IMR-90 (cell line): ENCODE measurements at regions not wholly inside any gene's neighbourhood (a gene's known extent, or its start where the extent isn't known, plus 50 kb on each side); places are given as distances from the start of the nearest gene placed in this dataset.

Source experiments
- ATAC-seq: fragments of 200-7000 bp; cut with Tn5 transposase; 2 replicates; pipeline ENCODE4 v1.9.1; 2020; ENCODE audit warnings: low read depth, mild to moderate bottlenecking, moderate library complexity
- BruUV-seq: library from RNA; stranded (reverse); fragments of 400-500 nt; replicated peaks from 2 replicates; lab custom pipeline; 2021; lab: Mats Ljungman, UMichigan
- CTCF ChIA-PET: fragments of 300-600 bp; formaldehyde crosslinking; extraction: SDS; loops from one replicate; lab custom pipeline; 2021; ENCODE audit warnings: antibody characterized with exemption; lab: Yijun Ruan, JAX
- POLR2A ChIA-PET: fragments of 300-600 bp; sonication (Branson Sonifier 250); formaldehyde crosslinking; loops from one replicate; lab custom pipeline; 2022; ENCODE audit warnings: antibody characterized with exemption; ENCODE audit not compliant: unreplicated experiment; lab: Charles Lee
- DNase-seq: peaks from one replicate; pipeline ENCODE4 v3.0.0; 2013
- H2AFZ ChIP-seq: replicated peaks from 2 replicates; pipeline ENCODE3; 2013; ENCODE audit warnings: low read length, mild to moderate bottlenecking; ENCODE audit not compliant: poor library complexity
- H2AK5ac ChIP-seq: 2 replicates; pipeline ENCODE4 v1.6.1; 2013; ENCODE audit warnings: low read depth, low read length, inconsistent platforms
- H2AK9ac ChIP-seq: replicated peaks from 2 replicates; pipeline ENCODE3; 2013; ENCODE audit warnings: mild to moderate bottlenecking, low read depth, low read length, moderate library complexity; ENCODE audit not compliant: poor library complexity
- H2BK120ac ChIP-seq: 2 replicates; pipeline ENCODE4 v1.6.1; 2013; ENCODE audit warnings: low read depth, low read length, inconsistent platforms
- H2BK15ac ChIP-seq: 3 replicates; pipeline ENCODE4 v1.6.1; 2013; ENCODE audit warnings: low read depth, low read length, inconsistent platforms
- H2BK20ac ChIP-seq: 2 replicates; pipeline ENCODE4 v1.6.1; 2013; ENCODE audit warnings: low read depth, mild to moderate bottlenecking, inconsistent platforms, low read length, moderate library complexity
- H2BK5ac ChIP-seq: 2 replicates; pipeline ENCODE4 v1.6.1; 2013; ENCODE audit warnings: mild to moderate bottlenecking, low read depth, low read length, inconsistent platforms; ENCODE audit not compliant: poor library complexity, severe bottlenecking
- H3K14ac ChIP-seq: replicated peaks from 2 replicates; pipeline ENCODE4 v1.6.1; 2013; ENCODE audit warnings: low read depth, low read length, inconsistent platforms
- H3K18ac ChIP-seq: 2 replicates; pipeline ENCODE4 v1.6.1; 2013; ENCODE audit warnings: low read depth, low read length, control low read depth
- H3K23ac ChIP-seq: 2 replicates; pipeline ENCODE4 v1.6.1; 2013; ENCODE audit warnings: low read depth, low read length, inconsistent platforms
- H3K27ac ChIP-seq: 2 replicates; pipeline ENCODE4 v1.5.1; 2013; ENCODE audit warnings: mild to moderate bottlenecking, control low read depth, low read length; ENCODE audit not compliant: insufficient read depth
- H3K27me3 ChIP-seq: 2 replicates; pipeline ENCODE4 v1.6.1; 2013; ENCODE audit warnings: low read length; ENCODE audit not compliant: control insufficient read depth, insufficient read depth
- H3K36me3 ChIP-seq: 2 replicates; pipeline ENCODE4 v1.6.1; 2013; ENCODE audit warnings: low read length, mixed read lengths; ENCODE audit not compliant: control insufficient read depth, insufficient read depth
- H3K4ac ChIP-seq: 2 replicates; pipeline ENCODE4 v1.6.1; 2013; ENCODE audit warnings: low read depth, low read length, inconsistent platforms
- H3K4me1 ChIP-seq: 2 replicates; pipeline ENCODE4 v1.6.1; 2013; ENCODE audit warnings: low read length, mixed read lengths; ENCODE audit not compliant: control insufficient read depth, insufficient read depth
- H3K4me2 ChIP-seq: 2 replicates; pipeline ENCODE4 v1.6.1; 2013; ENCODE audit warnings: low read depth, mild to moderate bottlenecking, control low read depth, low read length, moderate library complexity
- H3K4me3 ChIP-seq: 2 replicates; pipeline ENCODE4 v1.5.1; 2013; ENCODE audit warnings: low read depth, mild to moderate bottlenecking, control low read depth, low read length, moderate library complexity; ENCODE audit not compliant: insufficient read depth
- H3K56ac ChIP-seq: 2 replicates; pipeline ENCODE4 v1.6.1; 2013; ENCODE audit warnings: low read length, inconsistent platforms; ENCODE audit not compliant: insufficient read depth; ENCODE audit errors: extremely low read depth
- H3K79me1 ChIP-seq, 2 experiments: 2 replicates each; pipeline ENCODE4 v1.6.1; 2013; ENCODE audit warnings: low read length in 2 of 2, inconsistent platforms in 1 of 2, low read depth in 1 of 2
- H3K9ac ChIP-seq: 2 replicates; pipeline ENCODE4 v1.6.1; 2013; ENCODE audit warnings: low read depth, low read length, control low read depth
- H3K9me1 ChIP-seq: 2 replicates; pipeline ENCODE4 v1.6.1; 2013; ENCODE audit warnings: low read length, inconsistent platforms; ENCODE audit not compliant: insufficient read depth
- H3K9me3 ChIP-seq: 2 replicates; pipeline ENCODE4 v1.6.1; 2013; ENCODE audit warnings: low read length; ENCODE audit not compliant: control insufficient read depth, insufficient read depth
- H4K20me1 ChIP-seq: 2 replicates; pipeline ENCODE4 v1.6.1; 2013; ENCODE audit warnings: low read length, inconsistent platforms; ENCODE audit not compliant: insufficient read depth
- H4K5ac ChIP-seq: 2 replicates; pipeline ENCODE4 v1.6.1; 2013; ENCODE audit warnings: mild to moderate bottlenecking, low read depth, low read length, control low read depth
- H4K8ac ChIP-seq, 2 experiments: 2 replicates each; pipeline ENCODE4 v1.6.1; 2013; ENCODE audit warnings: low read depth in 2 of 2, low read length in 2 of 2, control low read depth in 1 of 2, inconsistent platforms in 1 of 2
- H4K91ac ChIP-seq: 2 replicates; pipeline ENCODE4 v1.6.1; 2013; ENCODE audit warnings: low read depth, low read length, inconsistent platforms; ENCODE audit not compliant: insufficient read depth
- CEBPB ChIP-seq: IDR thresholded peaks from 2 replicates; pipeline ENCODE4 v1.6.1; 2012; ENCODE audit warnings: low read depth, low read length, improper control_type of control experiment
- POLR2A ChIP-seq: IDR thresholded peaks from 2 replicates; pipeline ENCODE4 v1.6.1; 2012; ENCODE audit warnings: mild to moderate bottlenecking, low read depth, low read length
- RCOR1 ChIP-seq: IDR thresholded peaks from 2 replicates; pipeline ENCODE4 v1.6.1; 2012; ENCODE audit warnings: mild to moderate bottlenecking, low read length, improper control_type of control experiment; ENCODE audit not compliant: insufficient replicate concordance
- SMC3 ChIP-seq: fragments of 150-350 bp; IDR thresholded peaks from 2 replicates; pipeline ENCODE4 v1.6.1; 2016; ENCODE audit warnings: low read depth, mild to moderate bottlenecking, antibody characterized with exemption, low read length, moderate library complexity
- WGBS, 2 experiments: methylation state at CpG; one replicate each; pipeline versions ENCODE4 v1.1.5 to v1.1.7; 2013; ENCODE audit warnings: missing lambda C conversion rate in 2 of 2; ENCODE audit not compliant: insufficient read length in 1 of 2; ENCODE audit errors: extremely low coverage in 2 of 2; 5-methylcytosine and 5-hydroxymethylcytosine counted together
- dilution Hi-C: fragments of 300-500 bp; cut with HindIII; formaldehyde crosslinking; loops from one replicate; pipeline ENCODE4 v1.14.3; 2018; ENCODE audit warnings: low sequenced_read_pairs; ENCODE audit not compliant: unreplicated experiment
- in situ Hi-C: fragments of 300-500 bp; cut with MboI; formaldehyde crosslinking; loops from 3 replicates; pipeline ENCODE4 v1.14.3; 2019; ENCODE audit warnings: low sequenced_read_pairs, inconsistent platforms, mixed read lengths
- intact Hi-C: fragments of 100-400 bp; cut with micrococcal nuclease; formaldehyde crosslinking; loops from 2 replicates; pipeline ENCODE4 v1.10.0; 2022

DNA sequence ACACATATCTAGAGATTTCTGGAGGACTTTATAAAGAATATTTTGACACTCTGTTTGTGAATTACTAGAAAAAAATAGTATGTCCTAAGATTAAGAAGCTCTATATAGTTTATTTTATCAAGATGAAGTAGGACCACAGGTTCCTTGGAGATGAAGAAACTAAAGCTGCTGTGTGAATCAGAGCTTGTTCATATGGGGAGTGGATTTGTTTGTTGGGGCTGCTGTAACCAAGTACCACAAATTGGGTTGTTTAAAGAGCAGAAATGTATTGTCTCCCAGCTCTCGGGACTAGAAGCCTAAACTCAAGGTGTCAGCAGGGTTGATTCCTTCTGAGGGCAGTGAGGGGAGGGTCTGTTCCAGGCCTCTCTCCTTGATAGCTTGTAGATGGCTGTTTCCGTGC, 270.6 kb upstream of the UMPS start:
- Histone ChIP-seq H3K27me3 (peaks cover 4% of the 10 kb centered on the region; the same call in 1 of the 2 replicates), H4K91ac (no peak overlapping the region), H3K79me1 (no peaks in the 10 kb centered on the region), H4K5ac (no peak overlapping the region), H2AK5ac (no peak overlapping the region), H2AK9ac (no peak overlapping the region), H3K56ac (no peak overlapping the region), H3K18ac (no peak overlapping the region), H3K14ac (no peak overlapping the region), H3K27ac (no peak overlapping the region), H3K4me2 (no peak overlapping the region), H2BK120ac (no peak overlapping the region), H4K8ac (no peak overlapping the region), H3K36me3 (peaks cover 6% of the 10 kb centered on the region; the same call in 1 of the 2 replicates), H4K20me1 (no peaks in the 10 kb centered on the region), H3K9me3 (no peaks in the 10 kb centered on the region), H2BK15ac (no peak overlapping the region), H3K4ac (no peak overlapping the region), H3K23ac (no peak overlapping the region), H3K9ac (no peak overlapping the region), H2BK20ac (no peak overlapping the region), H3K4me1 (no peaks in the 10 kb centered on the region), H2BK5ac (no peak overlapping the region), H3K4me3 (no peak overlapping the region), H3K9me1 (no peaks in the 10 kb centered on the region), H2AFZ (no peak overlapping the region)
- dilution Hi-C loops (no loop called here), intact Hi-C loops (no loop called here), in situ Hi-C loops (no loop called here)
- ATAC-seq: no peak
- ChIA-PET CTCF (interaction anchor here (1.4 kb wide), 1 partner anchor 108 kb away, joined by 9 read pairs; no protein-coding TSS in a partner anchor), POLR2A (no interaction called here)
- TF ChIP-seq RCOR1: no peak
- TF ChIP-seq CEBPB: peak; percentile 2; the same call in 1 of the 2 replicates
- no peak for TF ChIP-seq POLR2A
- TF ChIP-seq SMC3: no peak
- DNase-seq: peak; percentile 52
- no TSS peak for BruUV-seq
- WGBS, 2 experiments: no CpG with 5 or more reads among the region's 2 CpGs
